ENCODE measurements at regions not wholly inside any gene's neighbourhood (a gene's known extent, or its start where the extent isn't known, plus 50 kb on each side); places are given as distances from the start of the nearest gene placed in this dataset.

- peaks cover 0 to 9% (median 0%) of the 10 kb centered on the region in 4 donors for H3K27me3 ChIP-seq
Observed at GRCh38 chr22:47976219-47976618, 1213.8 kb downstream of the TBC1D22A start.

GRCh38 chr22:47967831-47968230, 1205.4 kb downstream of the TBC1D22A start:
- Histone ChIP-seq H3K36me3 (no peaks in the 10 kb centered on the region), H3K4me3 (no peak overlapping the region), H3K9me3 (no peaks in the 10 kb centered on the region), H3K27me3 (peaks cover 0 to 9% (median 0%) of the 10 kb centered on the region in 4 donors), H3K27ac (no peak overlapping the region), H3K4me1 (no peaks in the 10 kb centered on the region)
- no peak for DNase-seq
- intact Hi-C loops (cut with DNase I) = no loop called here
- 59 to 71% methylated on average over 3 to 4 of the region's 4 CpGs for WGBS, 2 donors
- TF ChIP-seq, protein P1, sequence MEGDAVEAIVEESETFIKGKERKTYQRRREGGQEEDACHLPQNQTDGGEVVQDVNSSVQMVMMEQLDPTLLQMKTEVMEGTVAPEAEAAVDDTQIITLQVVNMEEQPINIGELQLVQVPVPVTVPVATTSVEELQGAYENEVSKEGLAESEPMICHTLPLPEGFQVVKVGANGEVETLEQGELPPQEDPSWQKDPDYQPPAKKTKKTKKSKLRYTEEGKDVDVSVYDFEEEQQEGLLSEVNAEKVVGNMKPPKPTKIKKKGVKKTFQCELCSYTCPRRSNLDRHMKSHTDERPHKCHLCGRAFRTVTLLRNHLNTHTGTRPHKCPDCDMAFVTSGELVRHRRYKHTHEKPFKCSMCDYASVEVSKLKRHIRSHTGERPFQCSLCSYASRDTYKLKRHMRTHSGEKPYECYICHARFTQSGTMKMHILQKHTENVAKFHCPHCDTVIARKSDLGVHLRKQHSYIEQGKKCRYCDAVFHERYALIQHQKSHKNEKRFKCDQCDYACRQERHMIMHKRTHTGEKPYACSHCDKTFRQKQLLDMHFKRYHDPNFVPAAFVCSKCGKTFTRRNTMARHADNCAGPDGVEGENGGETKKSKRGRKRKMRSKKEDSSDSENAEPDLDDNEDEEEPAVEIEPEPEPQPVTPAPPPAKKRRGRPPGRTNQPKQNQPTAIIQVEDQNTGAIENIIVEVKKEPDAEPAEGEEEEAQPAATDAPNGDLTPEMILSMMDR (IDR thresholded peaks at IDR 0.05) = no peak
- no peak for TF ChIP-seq POLR2A (IDR thresholded peaks at IDR 0.05)

More at GRCh38 chr22:47976219-47976618, 1213.8 kb downstream of the TBC1D22A start:
- Histone ChIP-seq H3K4me1 (no peaks in the 10 kb centered on the region), H3K27ac (no peak overlapping the region), H3K36me3 (no peaks in the 10 kb centered on the region), H3K4me3 (no peak overlapping the region), H3K9me3 (no peaks in the 10 kb centered on the region)
- no peak for TF ChIP-seq POLR2A (IDR thresholded peaks at IDR 0.05)
- TF ChIP-seq, protein P1 (IDR thresholded peaks at IDR 0.05) = no peak
- 77 to 78% methylated on average over 3 of the region's 3 CpGs for WGBS, 2 donors
- intact Hi-C loops (cut with DNase I) = no loop called here
- no peak for DNase-seq

DNA sequence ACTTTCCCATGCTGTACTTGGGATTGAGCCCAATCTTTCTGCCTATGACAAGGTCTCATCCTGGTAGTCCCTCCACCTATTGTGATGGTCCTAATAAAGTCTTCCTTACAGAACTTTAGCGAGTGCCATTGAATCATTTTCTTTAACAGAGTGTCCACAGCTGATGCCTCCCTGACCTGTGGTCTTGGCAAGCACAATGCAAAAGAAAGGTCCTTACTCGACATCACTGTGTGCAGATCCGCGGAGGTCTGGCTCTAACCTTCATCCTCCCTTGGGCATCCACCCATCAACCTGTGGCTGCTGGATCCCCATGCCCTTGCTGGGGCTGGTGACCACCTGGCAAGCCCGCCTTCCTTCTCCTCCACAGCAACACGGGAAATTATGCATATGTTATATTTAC, 1203.9 kb downstream of the TBC1D22A start:
- H3K27me3 ChIP-seq = peaks cover 0 to 2% (median 0%) of the 10 kb centered on the region in 4 donors
- H3K27ac ChIP-seq = no peak overlapping the region
- no peaks in the 10 kb centered on the region for H3K4me1 ChIP-seq
- TF ChIP-seq POLR2A (IDR thresholded peaks at IDR 0.05) = no peak
- TF ChIP-seq, protein P1 (IDR thresholded peaks at IDR 0.05) = no peak
- H3K4me3 ChIP-seq = no peak overlapping the region
- WGBS, 2 donors = 71 to 78% methylated on average over 5 to 6 of the region's 6 CpGs
- DNase-seq = no peak
- intact Hi-C loops (cut with DNase I) = no loop called here
- H3K9me3 ChIP-seq = no peaks in the 10 kb centered on the region
- no peaks in the 10 kb centered on the region for H3K36me3 ChIP-seq

- no peaks in the 10 kb centered on the region for H3K36me3 ChIP-seq
- no peaks in the 10 kb centered on the region for H3K27me3 ChIP-seq
- no peaks in the 10 kb centered on the region for H3K4me1 ChIP-seq
- intact Hi-C loops (cut with DNase I) = no loop called here
- WGBS, 2 donors = 91 to 97% methylated on average over 3 of the region's 3 CpGs
- no peak overlapping the region for H3K4me3 ChIP-seq
- no peak overlapping the region for H3K27ac ChIP-seq
- no peak for DNase-seq
- H3K9me3 ChIP-seq = no peaks in the 10 kb centered on the region
- TF ChIP-seq, protein P1 (IDR thresholded peaks at IDR 0.05) = no peak
- TF ChIP-seq POLR2A (IDR thresholded peaks at IDR 0.05) = no peak
Observed at GRCh38 chr22:47965896-47966295, 1203.4 kb downstream of the TBC1D22A start.

DNA sequence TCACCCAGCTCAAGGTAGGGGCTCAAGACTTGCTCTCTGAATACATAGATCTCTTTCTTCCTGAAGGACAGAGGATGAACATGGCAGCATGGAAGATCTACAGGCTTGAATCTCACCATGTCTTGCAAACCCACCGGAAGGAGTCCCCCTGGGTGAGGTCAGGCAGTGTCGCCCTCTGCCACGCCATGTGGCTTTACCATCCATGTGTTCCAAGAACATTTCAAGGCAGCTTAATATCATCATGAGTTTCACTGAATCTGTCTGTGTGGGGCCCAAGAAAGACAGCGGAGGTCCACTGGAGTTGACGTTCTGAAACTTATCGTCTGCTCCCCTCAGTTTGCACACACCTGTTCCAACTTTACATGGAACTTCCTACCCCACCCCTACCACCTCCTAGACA, 1202.6 kb downstream of the TBC1D22A start:
- H3K27me3 ChIP-seq = no peaks in the 10 kb centered on the region
- H3K9me3 ChIP-seq = no peaks in the 10 kb centered on the region
- H3K36me3 ChIP-seq = no peaks in the 10 kb centered on the region
- no peak for TF ChIP-seq POLR2A (IDR thresholded peaks at IDR 0.05)
- TF ChIP-seq, protein P1 (IDR thresholded peaks at IDR 0.05) = no peak
- no peak for DNase-seq
- no peak overlapping the region for H3K27ac ChIP-seq
- H3K4me1 ChIP-seq = no peaks in the 10 kb centered on the region
- WGBS, 2 donors = 90 to 94% methylated on average over 6 of the region's 6 CpGs
- intact Hi-C loops (cut with DNase I) = no loop called here
- no peak overlapping the region for H3K4me3 ChIP-seq

Data from esophagus squamous epithelium (tissue), 5 donors.